ENCODE measurements at regions not wholly inside any gene's neighbourhood (a gene's known extent, or its start where the extent isn't known, plus 50 kb on each side); places are given as distances from the start of the nearest gene placed in this dataset.

DNA sequence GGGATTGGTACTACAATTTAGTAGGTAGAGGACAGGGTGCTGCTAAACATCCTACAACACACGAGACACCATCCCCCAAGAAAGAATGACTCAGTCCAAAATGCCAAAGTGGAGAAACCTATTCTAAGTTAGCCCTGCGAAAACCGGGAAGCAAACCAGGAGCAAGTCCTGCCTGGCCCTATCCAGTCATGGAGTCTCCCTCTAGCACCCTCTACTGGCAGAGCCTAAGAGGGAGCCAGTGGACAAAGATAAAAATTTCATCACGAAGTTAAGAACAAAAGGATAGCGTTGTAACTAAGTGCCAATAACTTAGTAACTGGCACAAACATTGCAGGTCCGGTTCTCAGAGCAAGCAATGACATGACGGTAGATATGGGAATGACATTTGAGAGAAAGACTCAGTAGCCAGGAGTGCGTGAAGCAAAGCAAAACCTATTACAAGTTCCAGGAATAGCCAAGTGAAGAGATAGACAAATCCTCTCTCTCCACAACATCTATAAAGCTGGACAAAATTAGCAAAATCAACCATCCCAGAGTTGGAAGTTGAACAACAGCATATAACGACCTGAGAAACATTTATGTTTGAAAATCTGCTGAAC, 383.5 kb downstream of the OMA1 start:
- no peaks in the 10 kb centered on the region for H3K36me3 ChIP-seq
- no peak overlapping the region for H3K4me3 ChIP-seq
- H3K27ac ChIP-seq = no peak overlapping the region
- H3K4me1 ChIP-seq = no peaks in the 10 kb centered on the region
- DNase-seq = peak in 1 of 3 donors; percentile 51
- H3K9me3 ChIP-seq = no peaks in the 10 kb centered on the region
- H3K27me3 ChIP-seq = no peaks in the 10 kb centered on the region
- TF ChIP-seq, protein P1, sequence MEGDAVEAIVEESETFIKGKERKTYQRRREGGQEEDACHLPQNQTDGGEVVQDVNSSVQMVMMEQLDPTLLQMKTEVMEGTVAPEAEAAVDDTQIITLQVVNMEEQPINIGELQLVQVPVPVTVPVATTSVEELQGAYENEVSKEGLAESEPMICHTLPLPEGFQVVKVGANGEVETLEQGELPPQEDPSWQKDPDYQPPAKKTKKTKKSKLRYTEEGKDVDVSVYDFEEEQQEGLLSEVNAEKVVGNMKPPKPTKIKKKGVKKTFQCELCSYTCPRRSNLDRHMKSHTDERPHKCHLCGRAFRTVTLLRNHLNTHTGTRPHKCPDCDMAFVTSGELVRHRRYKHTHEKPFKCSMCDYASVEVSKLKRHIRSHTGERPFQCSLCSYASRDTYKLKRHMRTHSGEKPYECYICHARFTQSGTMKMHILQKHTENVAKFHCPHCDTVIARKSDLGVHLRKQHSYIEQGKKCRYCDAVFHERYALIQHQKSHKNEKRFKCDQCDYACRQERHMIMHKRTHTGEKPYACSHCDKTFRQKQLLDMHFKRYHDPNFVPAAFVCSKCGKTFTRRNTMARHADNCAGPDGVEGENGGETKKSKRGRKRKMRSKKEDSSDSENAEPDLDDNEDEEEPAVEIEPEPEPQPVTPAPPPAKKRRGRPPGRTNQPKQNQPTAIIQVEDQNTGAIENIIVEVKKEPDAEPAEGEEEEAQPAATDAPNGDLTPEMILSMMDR (IDR thresholded peaks at IDR 0.05) = peak in 4 of 6 experiments; percentile 55 to 59 (median 59)
- no peak for TF ChIP-seq POLR2A (IDR thresholded peaks at IDR 0.05)

DNA sequence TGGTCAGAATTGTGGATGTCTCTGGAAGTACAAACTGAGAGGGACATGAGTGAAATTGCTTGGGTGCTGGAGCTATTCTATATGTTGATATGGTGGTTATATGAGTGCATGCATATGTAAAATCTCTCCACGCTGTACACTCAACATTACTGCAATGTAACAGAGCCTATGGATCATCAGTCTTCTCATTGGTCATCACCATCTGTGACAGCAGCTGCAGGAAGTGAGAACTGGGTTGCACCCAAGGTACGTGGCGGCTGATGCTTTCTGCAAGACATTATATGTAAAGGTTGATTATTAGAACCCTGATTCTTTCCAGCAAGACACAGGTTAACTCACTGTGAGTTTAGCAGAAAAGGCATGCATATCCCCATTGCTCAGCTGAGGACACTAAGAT, 387.1 kb downstream of the OMA1 start:
- TF ChIP-seq, protein P1 (IDR thresholded peaks at IDR 0.05) = no peak
- TF ChIP-seq POLR2A (IDR thresholded peaks at IDR 0.05) = no peak
- H3K4me3 ChIP-seq = no peak overlapping the region
- H3K36me3 ChIP-seq = no peaks in the 10 kb centered on the region
- H3K27ac ChIP-seq = no peak overlapping the region
- H3K9me3 ChIP-seq = no peaks in the 10 kb centered on the region
- no peak for DNase-seq
- no peaks in the 10 kb centered on the region for H3K4me1 ChIP-seq
- H3K27me3 ChIP-seq = no peaks in the 10 kb centered on the region

DNA sequence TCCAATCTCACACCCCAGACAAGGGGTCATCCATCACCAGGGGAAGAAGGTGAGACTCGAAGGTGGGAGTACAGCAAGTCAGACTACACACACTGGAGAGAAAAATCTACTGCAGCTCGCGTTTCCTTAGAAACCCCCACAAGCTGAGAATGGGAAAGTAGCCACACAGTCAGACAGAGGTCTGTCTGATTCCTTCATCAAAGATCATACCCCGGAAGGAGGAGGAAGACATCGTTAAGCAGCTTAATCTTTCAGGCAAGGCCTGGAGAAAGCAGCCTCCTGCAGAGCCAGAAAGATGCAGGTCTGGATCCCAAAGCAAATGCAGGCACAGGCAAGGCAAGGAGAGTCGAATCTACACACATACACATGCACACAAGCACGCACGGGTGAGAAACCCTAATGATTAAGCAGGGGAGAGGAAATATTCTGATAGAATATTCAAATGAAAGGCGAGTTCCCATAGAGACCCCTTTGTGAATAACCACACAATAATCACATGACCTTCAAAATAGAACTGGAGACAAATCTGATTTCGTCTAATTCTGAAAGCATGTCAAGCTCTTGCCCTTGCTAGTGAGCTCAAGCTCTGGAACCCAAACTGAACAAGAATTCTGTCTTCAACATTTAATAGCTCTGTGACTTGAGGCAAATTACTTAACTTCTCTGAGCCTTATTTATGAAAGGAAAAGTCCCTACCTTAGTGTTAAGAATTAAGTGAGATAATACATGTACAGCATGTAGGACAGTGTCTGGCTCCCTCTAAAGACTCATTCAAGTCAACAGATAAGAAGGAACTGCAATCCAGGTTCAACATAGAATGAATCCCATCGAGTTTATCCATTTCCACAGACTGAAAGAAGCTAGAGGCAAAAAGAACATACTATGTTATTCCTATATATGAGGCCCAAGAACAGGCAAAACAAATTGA, 387.8 kb downstream of the OMA1 start:
- no peak for TF ChIP-seq POLR2A (IDR thresholded peaks at IDR 0.05)
- TF ChIP-seq, protein P1 (IDR thresholded peaks at IDR 0.05) = no peak
- Histone ChIP-seq H3K9me3 (no peaks in the 10 kb centered on the region), H3K4me3 (no peak overlapping the region), H3K36me3 (no peaks in the 10 kb centered on the region), H3K27ac (no peak overlapping the region), H3K27me3 (no peaks in the 10 kb centered on the region), H3K4me1 (no peaks in the 10 kb centered on the region)
- no peak for DNase-seq

DNA sequence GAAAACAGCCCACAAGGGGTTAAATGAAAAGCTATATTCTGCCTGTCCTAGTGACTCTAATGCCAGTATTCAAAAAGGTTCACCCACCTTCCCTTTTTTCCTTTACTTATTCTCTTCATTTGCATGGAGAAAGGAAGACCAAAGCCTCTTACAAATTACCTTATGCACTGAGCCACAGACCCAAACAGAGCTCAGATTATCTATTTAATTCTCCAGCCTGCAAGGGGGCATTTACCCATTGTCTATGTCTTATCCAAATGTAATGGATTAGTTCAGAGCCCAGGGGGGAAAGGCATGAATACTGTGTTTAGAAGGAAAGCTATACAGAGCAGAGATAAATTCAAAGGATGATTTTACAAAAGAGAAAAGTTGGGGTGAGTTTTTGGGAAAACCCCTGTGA, 388.5 kb downstream of the OMA1 start:
- no peak for TF ChIP-seq POLR2A (IDR thresholded peaks at IDR 0.05)
- TF ChIP-seq, protein P1 (IDR thresholded peaks at IDR 0.05) = no peak
- Histone ChIP-seq H3K4me3 (no peak overlapping the region), H3K27ac (no peak overlapping the region), H3K36me3 (no peaks in the 10 kb centered on the region), H3K27me3 (no peaks in the 10 kb centered on the region), H3K9me3 (no peaks in the 10 kb centered on the region), H3K4me1 (no peaks in the 10 kb centered on the region)
- DNase-seq = no peak

DNA sequence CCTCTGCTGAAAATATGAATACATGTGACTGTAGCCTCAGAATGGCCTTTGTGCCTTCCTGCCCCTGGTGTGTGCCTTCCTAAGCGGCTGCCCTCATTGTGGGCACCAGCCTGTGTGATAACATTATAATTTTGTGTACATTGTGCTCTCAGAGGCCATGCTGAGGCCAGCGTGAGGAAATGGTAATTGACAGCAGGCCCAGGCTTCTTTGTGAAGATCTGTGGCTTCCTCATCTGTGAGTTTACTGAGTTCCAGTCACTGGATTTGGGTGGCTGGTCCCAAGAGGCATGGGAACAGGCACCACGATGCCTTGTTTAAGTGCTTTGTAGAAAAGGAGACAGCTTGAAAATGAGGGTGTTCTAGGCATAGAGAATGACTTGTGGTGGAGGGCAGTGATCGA, 389.3 kb downstream of the OMA1 start:
- no peak for DNase-seq
- H3K27me3 ChIP-seq = no peaks in the 10 kb centered on the region
- no peaks in the 10 kb centered on the region for H3K4me1 ChIP-seq
- H3K27ac ChIP-seq = no peak overlapping the region
- TF ChIP-seq POLR2A (IDR thresholded peaks at IDR 0.05) = no peak
- TF ChIP-seq, protein P1 (IDR thresholded peaks at IDR 0.05) = no peak
- no peaks in the 10 kb centered on the region for H3K36me3 ChIP-seq
- no peaks in the 10 kb centered on the region for H3K9me3 ChIP-seq
- no peak overlapping the region for H3K4me3 ChIP-seq

All from Peyer's patch (tissue), 4 donors.